GM04503 (cell line): ENCODE measurements at regions not wholly inside any gene's neighbourhood (a gene's known extent, or its start where the extent isn't known, plus 50 kb on each side); places are given as distances from the start of the nearest gene placed in this dataset.
"Not testable (repeated sequence)": the region's sequence is repeated elsewhere in the genome, so short reads cannot be mapped to it uniquely, and the experiment has no call there.

Source experiments
- DNase-seq: peaks from one replicate; pipeline ENCODE4 v3.0.0-alpha.2; 2012; ENCODE audit warnings: low read depth

- no peak for DNase-seq
Measured at GRCh38 chr14:99995700-99996356, 69.4 kb upstream of the EVL start.

- no peak for DNase-seq
Measured at GRCh38 chr14:99996951-99997571, 68.2 kb upstream of the EVL start.

- not testable (repeated sequence) for DNase-seq
Measured at GRCh38 chr14:100000398-100000797, 64.8 kb upstream of the EVL start.

GRCh38 chr14:100004392-100004791 is 60.8 kb upstream of the EVL start:
- DNase-seq = no peak

GRCh38 chr14:100007254-100007653 is 58.0 kb upstream of the EVL start:
- no peak for DNase-seq

GRCh38 chr14:100009802-100010201 is 55.4 kb upstream of the EVL start:
- not testable (repeated sequence) for DNase-seq

- DNase-seq = no peak
Measured at GRCh38 chr14:100010679-100011078, 54.5 kb upstream of the EVL start.

GRCh38 chr14:100011628-100012325 is 53.4 kb upstream of the EVL start:
- DNase-seq = no peak

GRCh38 chr14:100012478-100013327 is 52.5 kb upstream of the EVL start:
- DNase-seq = peak; percentile 57

- DNase-seq = no peak
Measured at GRCh38 chr14:100015251-100015655, 50.0 kb upstream of the EVL start.
